ENCODE measurements at regions not wholly inside any gene's neighbourhood (a gene's known extent, or its start where the extent isn't known, plus 50 kb on each side); places are given as distances from the start of the nearest gene placed in this dataset.

GRCh38 chr3:21927261-21927660 is 176.3 kb upstream of the ZNF385D start:
- intact Hi-C loops (cut with DNase I), result no loop called here
- DNase-seq (no peak), ATAC-seq (no peak)
- no peak overlapping the region for H3K27ac ChIP-seq
- no peaks in the 10 kb centered on the region for H3K9me3 ChIP-seq
- no peaks in the 10 kb centered on the region for H3K27me3 ChIP-seq (ENCODE audit: low read depth)
- H3K4me3 ChIP-seq, result no peak overlapping the region
- no peaks in the 10 kb centered on the region for H3K4me1 ChIP-seq
- no peak for TF ChIP-seq CTCF (IDR thresholded peaks at IDR 0.05)
- H3K36me3 ChIP-seq, result no peaks in the 10 kb centered on the region

DNA sequence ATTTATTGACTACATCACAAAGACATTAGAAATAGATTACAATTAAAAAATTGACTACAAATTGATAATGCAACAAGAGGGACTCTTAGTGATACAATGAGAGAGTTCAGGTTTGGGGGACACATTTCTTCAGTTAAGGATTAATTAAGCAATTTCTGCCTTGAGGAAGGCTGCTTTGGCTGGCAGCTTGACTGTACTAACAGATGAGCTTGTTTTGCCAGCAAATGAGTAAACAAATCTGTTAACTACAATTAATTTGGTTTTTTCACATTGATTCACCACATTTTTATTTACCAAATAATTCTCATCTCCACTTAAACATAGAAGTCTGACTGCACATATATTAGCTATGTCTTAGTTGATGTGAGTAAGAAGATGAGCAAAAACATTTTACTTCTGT is 183.6 kb upstream of the ZNF385D start:
- no peak for TF ChIP-seq CTCF (IDR thresholded peaks at IDR 0.05)
- no peaks in the 10 kb centered on the region for H3K27me3 ChIP-seq (ENCODE audit: low read depth)
- ATAC-seq, result no peak
- no peak overlapping the region for H3K27ac ChIP-seq
- no peaks in the 10 kb centered on the region for H3K36me3 ChIP-seq
- intact Hi-C loops (cut with DNase I), result no loop called here
- no peak overlapping the region for H3K4me3 ChIP-seq
- no peaks in the 10 kb centered on the region for H3K9me3 ChIP-seq
- H3K4me1 ChIP-seq, result no peaks in the 10 kb centered on the region
- no peak for DNase-seq

DNA sequence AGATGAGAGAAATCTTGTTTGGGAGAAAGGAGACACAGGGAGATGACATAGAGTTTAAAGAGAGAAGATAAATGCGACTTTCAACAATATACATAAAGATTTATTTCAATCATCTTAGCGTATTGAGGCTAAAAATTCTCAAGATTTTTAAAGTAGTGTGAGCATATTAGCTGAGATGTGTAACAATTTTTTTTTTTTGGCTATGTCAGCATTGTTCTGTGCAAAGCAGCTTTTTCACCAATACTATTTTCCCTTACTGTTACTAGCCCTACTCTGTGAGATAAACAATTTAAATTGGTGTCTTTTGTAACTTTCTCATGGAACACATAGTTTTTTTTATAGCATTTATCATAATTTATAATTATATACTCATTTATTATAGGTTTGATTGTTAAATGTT is 185.2 kb upstream of the ZNF385D start:
- H3K36me3 ChIP-seq, result no peaks in the 10 kb centered on the region
- intact Hi-C loops (cut with DNase I), result no loop called here
- no peaks in the 10 kb centered on the region for H3K4me1 ChIP-seq
- H3K27me3 ChIP-seq (ENCODE audit: low read depth), result no peaks in the 10 kb centered on the region
- no peak overlapping the region for H3K27ac ChIP-seq
- ATAC-seq (no peak), DNase-seq (no peak)
- H3K9me3 ChIP-seq, result no peaks in the 10 kb centered on the region
- H3K4me3 ChIP-seq, result no peak overlapping the region
- no peak for TF ChIP-seq CTCF (IDR thresholded peaks at IDR 0.05)

GRCh38 chr3:21938267-21938681 is 187.3 kb upstream of the ZNF385D start:
- no peak for TF ChIP-seq CTCF (IDR thresholded peaks at IDR 0.05)
- no peaks in the 10 kb centered on the region for H3K4me1 ChIP-seq

DNA sequence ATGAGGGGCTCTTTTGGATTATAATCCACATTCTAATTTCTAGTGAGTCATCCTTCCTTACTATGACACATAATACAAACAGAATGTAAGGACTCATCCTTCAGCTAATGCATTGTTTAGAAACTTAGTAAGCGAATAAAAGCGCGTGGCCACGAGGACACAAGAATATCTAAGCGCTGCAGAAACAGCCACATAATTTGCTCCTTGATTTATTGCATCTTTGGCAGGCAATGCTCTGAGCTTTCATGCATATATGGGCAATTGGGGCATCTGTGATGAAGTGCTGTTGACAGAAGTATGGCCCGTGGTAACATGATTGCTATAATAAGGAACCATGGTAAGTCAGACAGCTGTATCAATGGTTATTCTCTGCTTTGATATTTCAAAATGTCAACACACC is 191.3 kb upstream of the ZNF385D start:
- ATAC-seq (no peak), DNase-seq (no peak)
- H3K4me1 ChIP-seq, result no peaks in the 10 kb centered on the region
- H3K9me3 ChIP-seq, result no peaks in the 10 kb centered on the region
- intact Hi-C loops (cut with DNase I), result no loop called here
- H3K4me3 ChIP-seq, result no peak overlapping the region
- TF ChIP-seq CTCF (IDR thresholded peaks at IDR 0.05), result no peak
- H3K27ac ChIP-seq, result no peak overlapping the region
- H3K36me3 ChIP-seq, result no peaks in the 10 kb centered on the region
- no peaks in the 10 kb centered on the region for H3K27me3 ChIP-seq (ENCODE audit: low read depth)

More at GRCh38 chr3:21938267-21938681, 187.3 kb upstream of the ZNF385D start:
- Histone ChIP-seq H3K27ac (no peak overlapping the region), H3K27me3 (ENCODE audit: low read depth) (no peaks in the 10 kb centered on the region), H3K9me3 (no peaks in the 10 kb centered on the region), H3K4me3 (no peak overlapping the region), H3K36me3 (no peaks in the 10 kb centered on the region)
- ATAC-seq (no peak), DNase-seq (no peak)
- intact Hi-C loops (cut with DNase I), result no loop called here

- Histone ChIP-seq H3K9me3 (no peaks in the 10 kb centered on the region), H3K4me3 (no peak overlapping the region), H3K27me3 (ENCODE audit: low read depth) (no peaks in the 10 kb centered on the region), H3K4me1 (no peaks in the 10 kb centered on the region), H3K27ac (no peak overlapping the region), H3K36me3 (no peaks in the 10 kb centered on the region)
- ATAC-seq (no peak), DNase-seq (no peak)
- intact Hi-C loops (cut with DNase I), result no loop called here
- TF ChIP-seq CTCF (IDR thresholded peaks at IDR 0.05), result no peak
Observed at GRCh38 chr3:21944251-21944650, 193.2 kb upstream of the ZNF385D start.
